Ovary (tissue), 3 donors: ENCODE measurements at regions not wholly inside any gene's neighbourhood (a gene's known extent, or its start where the extent isn't known, plus 50 kb on each side); places are given as distances from the start of the nearest gene placed in this dataset.

Experiments
- POLR2A ChIP-seq: fragments of 450-650 bp; IDR thresholded peaks from one replicate; pipeline ENCODE4 v1.6.1; 2017; ENCODE audit warnings: antibody characterized with exemption, mild to moderate bottlenecking, moderate library complexity
- TF ChIP-seq, protein P1 (sequence below), 3 donors: fragments of 450-650 bp in 2 of 3; fragments of 200-600 bp in 1 of 3; IDR thresholded peaks; one replicate each; pipeline versions ENCODE4 v1.5.1 to v1.8.0; 2016 to 2022; ENCODE audit warnings: antibody characterized with exemption in 3 of 3, mild to moderate bottlenecking in 1 of 3
- donor health status: DM: no; HTN: no; CAD: no.

- no peak for TF ChIP-seq POLR2A
- TF ChIP-seq, protein P1, sequence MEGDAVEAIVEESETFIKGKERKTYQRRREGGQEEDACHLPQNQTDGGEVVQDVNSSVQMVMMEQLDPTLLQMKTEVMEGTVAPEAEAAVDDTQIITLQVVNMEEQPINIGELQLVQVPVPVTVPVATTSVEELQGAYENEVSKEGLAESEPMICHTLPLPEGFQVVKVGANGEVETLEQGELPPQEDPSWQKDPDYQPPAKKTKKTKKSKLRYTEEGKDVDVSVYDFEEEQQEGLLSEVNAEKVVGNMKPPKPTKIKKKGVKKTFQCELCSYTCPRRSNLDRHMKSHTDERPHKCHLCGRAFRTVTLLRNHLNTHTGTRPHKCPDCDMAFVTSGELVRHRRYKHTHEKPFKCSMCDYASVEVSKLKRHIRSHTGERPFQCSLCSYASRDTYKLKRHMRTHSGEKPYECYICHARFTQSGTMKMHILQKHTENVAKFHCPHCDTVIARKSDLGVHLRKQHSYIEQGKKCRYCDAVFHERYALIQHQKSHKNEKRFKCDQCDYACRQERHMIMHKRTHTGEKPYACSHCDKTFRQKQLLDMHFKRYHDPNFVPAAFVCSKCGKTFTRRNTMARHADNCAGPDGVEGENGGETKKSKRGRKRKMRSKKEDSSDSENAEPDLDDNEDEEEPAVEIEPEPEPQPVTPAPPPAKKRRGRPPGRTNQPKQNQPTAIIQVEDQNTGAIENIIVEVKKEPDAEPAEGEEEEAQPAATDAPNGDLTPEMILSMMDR (IDR thresholded peaks at IDR 0.05): no peak
Measured at GRCh38 chr4:181293014-181293413, 950.2 kb upstream of the TENM3 start.
